Osteocyte (in vitro differentiated cells): ENCODE measurements at regions not wholly inside any gene's neighbourhood (a gene's known extent, or its start where the extent isn't known, plus 50 kb on each side); places are given as distances from the start of the nearest gene placed in this dataset.

Source experiments
- DNase-seq: peaks from one replicate; pipeline ENCODE4 v3.0.0; 2021; ENCODE audit warnings: mixed read lengths; ENCODE audit not compliant: unreplicated experiment; ENCODE audit errors: extremely low spot score
- H3K27ac Mint-ChIP-seq: one replicate; pipeline ENCODE4 v1.8.0; 2021; ENCODE audit warnings: mild to moderate bottlenecking, mixed read lengths; ENCODE audit not compliant: unreplicated experiment
- H3K27me3 Mint-ChIP-seq: one replicate; pipeline ENCODE4 v1.8.0; 2021; ENCODE audit warnings: mixed read lengths; ENCODE audit not compliant: unreplicated experiment
- H3K36me3 Mint-ChIP-seq: one replicate; pipeline ENCODE4 v1.8.0; 2021; ENCODE audit warnings: mixed read lengths; ENCODE audit not compliant: unreplicated experiment
- H3K4me1 Mint-ChIP-seq: one replicate; pipeline ENCODE4 v1.8.0; 2021; ENCODE audit warnings: mixed read lengths; ENCODE audit not compliant: unreplicated experiment
- H3K4me3 Mint-ChIP-seq: one replicate; pipeline ENCODE4 v1.8.0; 2021; ENCODE audit warnings: mild to moderate bottlenecking, moderate library complexity, mixed read lengths; ENCODE audit not compliant: unreplicated experiment
- H3K9me3 Mint-ChIP-seq: one replicate; pipeline ENCODE4 v1.8.0; 2021; ENCODE audit warnings: mixed read lengths; ENCODE audit not compliant: unreplicated experiment
- CTCF ChIP-seq: fragments of 200-600 bp; sonication (generic); IDR thresholded peaks from 2 replicates; pipeline ENCODE4 v1.5.0; 2021; ENCODE audit warnings: antibody characterized with exemption, mild to moderate bottlenecking, moderate library complexity

- Mint-ChIP-seq H3K4me1 (no peaks in the 10 kb centered on the region), H3K36me3 (no peaks in the 10 kb centered on the region), H3K27me3 (no peaks in the 10 kb centered on the region), H3K27ac (no peak overlapping the region), H3K4me3 (no peak overlapping the region), H3K9me3 (no peaks in the 10 kb centered on the region)
- TF ChIP-seq CTCF: no peak
- DNase-seq: no peak
Observed at GRCh38 chr3:94654096-94654495, 591.2 kb downstream of the NSUN3 start.

GRCh38 chr3:94665922-94666321 is 603.1 kb downstream of the NSUN3 start:
- DNase-seq: no peak
- no peak for TF ChIP-seq CTCF
- Mint-ChIP-seq H3K9me3 (no peaks in the 10 kb centered on the region), H3K4me3 (no peak overlapping the region), H3K36me3 (no peaks in the 10 kb centered on the region), H3K27me3 (peaks cover 2% of the 10 kb centered on the region), H3K4me1 (no peaks in the 10 kb centered on the region), H3K27ac (no peak overlapping the region)

GRCh38 chr3:94671078-94671477 is 608.2 kb downstream of the NSUN3 start:
- H3K9me3 Mint-ChIP-seq: no peaks in the 10 kb centered on the region
- H3K27me3 Mint-ChIP-seq: peaks cover 4% of the 10 kb centered on the region
- H3K4me3 Mint-ChIP-seq: no peak overlapping the region

GRCh38 chr3:94673876-94674275 is 611.0 kb downstream of the NSUN3 start:
- Mint-ChIP-seq H3K36me3 (no peaks in the 10 kb centered on the region), H3K9me3 (peaks cover 5% of the 10 kb centered on the region), H3K27ac (no peak overlapping the region), H3K27me3 (peaks cover 2% of the 10 kb centered on the region), H3K4me3 (no peak overlapping the region), H3K4me1 (no peaks in the 10 kb centered on the region)
- no peak for DNase-seq
- no peak for TF ChIP-seq CTCF

More at GRCh38 chr3:94671078-94671477, 608.2 kb downstream of the NSUN3 start:
- no peak for DNase-seq
- no peak overlapping the region for H3K27ac Mint-ChIP-seq
- H3K36me3 Mint-ChIP-seq: no peaks in the 10 kb centered on the region
- no peaks in the 10 kb centered on the region for H3K4me1 Mint-ChIP-seq
- no peak for TF ChIP-seq CTCF

GRCh38 chr3:94686208-94686607 is 623.3 kb downstream of the NSUN3 start:
- no peaks in the 10 kb centered on the region for H3K4me1 Mint-ChIP-seq
- no peaks in the 10 kb centered on the region for H3K27me3 Mint-ChIP-seq
- TF ChIP-seq CTCF: no peak
- no peak overlapping the region for H3K27ac Mint-ChIP-seq
- DNase-seq: no peak
- H3K9me3 Mint-ChIP-seq: peaks cover 8% of the 10 kb centered on the region
- H3K36me3 Mint-ChIP-seq: no peaks in the 10 kb centered on the region
- no peak overlapping the region for H3K4me3 Mint-ChIP-seq
